RWPE2 (cell line): ENCODE measurements at regions not wholly inside any gene's neighbourhood (a gene's known extent, or its start where the extent isn't known, plus 50 kb on each side); places are given as distances from the start of the nearest gene placed in this dataset.

Source experiments
- ATAC-seq: fragments of 200-7000 bp; cut with Tn5 transposase; 3 replicates; pipeline ENCODE4 v1.9.1; 2021; ENCODE audit warnings: low read depth
- DNase-seq: peaks from one replicate; pipeline ENCODE4 v3.0.0-alpha.2; 2020; ENCODE audit warnings: low spot score
- H3K27ac ChIP-seq: fragments of 450-650 bp; 2 replicates; pipeline ENCODE4 v1.5.1; 2017; ENCODE audit warnings: mild to moderate bottlenecking; ENCODE audit not compliant: poor library complexity, severe bottlenecking
- H3K27me3 ChIP-seq: fragments of 250-450 bp; sonication (Bioruptor Pico); 2 replicates; pipeline ENCODE4 v1.5.1; 2021; ENCODE audit warnings: mild to moderate bottlenecking, moderate library complexity; ENCODE audit not compliant: insufficient read depth, poor library complexity, severe bottlenecking
- H3K36me3 ChIP-seq: fragments of 250-450 bp; sonication (Bioruptor Pico); 2 replicates; pipeline ENCODE4 v1.5.1; 2020; ENCODE audit warnings: low read depth, mild to moderate bottlenecking, moderate library complexity
- H3K4me1 ChIP-seq: fragments of 250-450 bp; sonication (Bioruptor Pico); 2 replicates; pipeline ENCODE4 v1.5.1; 2021; ENCODE audit warnings: mild to moderate bottlenecking, moderate library complexity; ENCODE audit not compliant: insufficient read depth, poor library complexity, severe bottlenecking
- H3K4me3 ChIP-seq: fragments of 250-450 bp; sonication (Bioruptor Pico); 2 replicates; pipeline ENCODE4 v1.5.1; 2021; ENCODE audit warnings: mild to moderate bottlenecking, moderate library complexity; ENCODE audit not compliant: severe bottlenecking
- H3K9me3 ChIP-seq: fragments of 250-450 bp; sonication (Bioruptor Pico); 2 replicates; pipeline ENCODE4 v1.5.1; 2021; ENCODE audit warnings: mild to moderate bottlenecking, moderate library complexity; ENCODE audit not compliant: severe bottlenecking
- CTCF ChIP-seq: fragments of 450-650 bp; IDR thresholded peaks from one replicate; pipeline ENCODE4 v1.5.1; 2017; ENCODE audit warnings: mild to moderate bottlenecking, moderate library complexity; ENCODE audit not compliant: poor library complexity, severe bottlenecking

- Histone ChIP-seq H3K27me3 (peaks cover 42% of the 10 kb centered on the region), H3K27ac (no peak overlapping the region), H3K9me3 (no peaks in the 10 kb centered on the region), H3K36me3 (no peaks in the 10 kb centered on the region), H3K4me1 (no peaks in the 10 kb centered on the region), H3K4me3 (no peak overlapping the region)
- peak; percentile 12; the same call in 1 of the 3 replicates for ATAC-seq
- no peak for DNase-seq
- no peak for TF ChIP-seq CTCF
Measured at GRCh38 chr9:79257228-79257781, 314.5 kb upstream of the TLE4 start.

- Histone ChIP-seq H3K36me3 (no peaks in the 10 kb centered on the region), H3K27me3 (peaks cover 42% of the 10 kb centered on the region), H3K4me3 (no peak overlapping the region), H3K27ac (no peak overlapping the region), H3K9me3 (no peaks in the 10 kb centered on the region), H3K4me1 (no peaks in the 10 kb centered on the region)
- no peak for TF ChIP-seq CTCF
- DNase-seq (no peak), ATAC-seq (no peak)
Measured at GRCh38 chr9:79257790-79258351, 313.9 kb upstream of the TLE4 start.

- no peak for ATAC-seq
- H3K27ac ChIP-seq, result no peak overlapping the region
- no peak overlapping the region for H3K4me3 ChIP-seq
Measured at GRCh38 chr9:79259858-79260257, 311.9 kb upstream of the TLE4 start.

GRCh38 chr9:79263628-79264027 lies 308.1 kb upstream of the TLE4 start:
- no peak for DNase-seq
- ATAC-seq, result no peak
- no peak overlapping the region for H3K27ac ChIP-seq

More at GRCh38 chr9:79259858-79260257, 311.9 kb upstream of the TLE4 start:
- Histone ChIP-seq H3K9me3 (no peaks in the 10 kb centered on the region), H3K4me1 (no peaks in the 10 kb centered on the region), H3K27me3 (peaks cover 42% of the 10 kb centered on the region), H3K36me3 (no peaks in the 10 kb centered on the region)
- TF ChIP-seq CTCF, result no peak
- no peak for DNase-seq

More at GRCh38 chr9:79263628-79264027, 308.1 kb upstream of the TLE4 start:
- H3K9me3 ChIP-seq, result no peaks in the 10 kb centered on the region
- H3K27me3 ChIP-seq, result peaks cover 4% of the 10 kb centered on the region
- no peak overlapping the region for H3K4me3 ChIP-seq
- H3K4me1 ChIP-seq, result no peaks in the 10 kb centered on the region
- no peaks in the 10 kb centered on the region for H3K36me3 ChIP-seq
- TF ChIP-seq CTCF, result no peak
